PFSK-1 (cell line): ENCODE measurements at regions not wholly inside any gene's neighbourhood (a gene's known extent, or its start where the extent isn't known, plus 50 kb on each side); places are given as distances from the start of the nearest gene placed in this dataset.

Experiments
- FOXP2 ChIP-seq: optimal IDR thresholded peaks from 2 replicates; pipeline ENCODE3; 2011; ENCODE audit warnings: borderline replicate concordance, control low read depth, inconsistent platforms; ENCODE audit not compliant: insufficient read depth; ENCODE audit errors: extremely low read length, extremely low read depth
- POLR2AphosphoS5 ChIP-seq: IDR thresholded peaks from 2 replicates; pipeline ENCODE4 v1.6.1; 2012; ENCODE audit warnings: low read depth, mild to moderate bottlenecking, control low read depth, low read length, moderate library complexity
- REST ChIP-seq, 2 experiments: IDR thresholded peaks; 2 replicates each; pipeline versions ENCODE4 v1.6.1 to v1.8.0; 2011 to 2012; ENCODE audit warnings: low read depth in 2 of 2, low read length in 2 of 2, control low read depth in 1 of 2, inconsistent platforms in 1 of 2, mild to moderate bottlenecking in 1 of 2, moderate library complexity in 1 of 2; ENCODE audit not compliant: insufficient read depth in 1 of 2
- SIN3A ChIP-seq: IDR thresholded peaks from 2 replicates; pipeline ENCODE4 v1.6.1; 2012; ENCODE audit warnings: mild to moderate bottlenecking, low read length, moderate library complexity, borderline replicate concordance; ENCODE audit not compliant: insufficient read depth
- TAF1 ChIP-seq: IDR thresholded peaks from 2 replicates; pipeline ENCODE4 v1.6.1; 2012; ENCODE audit warnings: low read length, control low read depth, borderline replicate concordance; ENCODE audit not compliant: insufficient read depth

- no peak for TF ChIP-seq FOXP2
- TF ChIP-seq SIN3A: no peak
- no peak for TF ChIP-seq POLR2AphosphoS5
- TF ChIP-seq REST (IDR thresholded peaks at IDR 0.05; ENCODE audit: insufficient read depth in 1 of 2, low read depth in 2 of 2, low read length in 2 of 2): no peak
- TF ChIP-seq TAF1: no peak
Observed at GRCh38 chr4:67393699-67394281, 151.5 kb downstream of the CENPC start.

- TF ChIP-seq SIN3A (no peak), TAF1 (no peak), REST (IDR thresholded peaks at IDR 0.05; ENCODE audit: insufficient read depth in 1 of 2, low read depth in 2 of 2, low read length in 2 of 2) (no peak), POLR2AphosphoS5 (no peak), FOXP2 (no peak)
Observed at GRCh38 chr4:67393007-67393406, 152.3 kb downstream of the CENPC start.

GRCh38 chr4:67380154-67380553 is 165.1 kb downstream of the CENPC start:
- no peak for TF ChIP-seq REST (IDR thresholded peaks at IDR 0.05; ENCODE audit: insufficient read depth in 1 of 2, low read depth in 2 of 2, low read length in 2 of 2)
- TF ChIP-seq FOXP2: no peak
- no peak for TF ChIP-seq TAF1
- no peak for TF ChIP-seq SIN3A
- TF ChIP-seq POLR2AphosphoS5: no peak

GRCh38 chr4:67375291-67375690 is 170.0 kb downstream of the CENPC start:
- TF ChIP-seq REST (IDR thresholded peaks at IDR 0.05; ENCODE audit: insufficient read depth in 1 of 2, low read depth in 2 of 2, low read length in 2 of 2) (no peak), TAF1 (no peak), POLR2AphosphoS5 (no peak), FOXP2 (no peak), SIN3A (no peak)

- TF ChIP-seq FOXP2 (no peak), SIN3A (no peak), POLR2AphosphoS5 (no peak), TAF1 (no peak), REST (IDR thresholded peaks at IDR 0.05; ENCODE audit: insufficient read depth in 1 of 2, low read depth in 2 of 2, low read length in 2 of 2) (no peak)
Observed at GRCh38 chr4:67371615-67372014, 173.7 kb downstream of the CENPC start.
